Hematopoietic multipotent progenitor cell treated with erythropoietin and hydrocortisone succinate and interleukin-3 and kit ligand, for 4 days (in vitro differentiated cells): ENCODE measurements at regions not wholly inside any gene's neighbourhood (a gene's known extent, or its start where the extent isn't known, plus 50 kb on each side); places are given as distances from the start of the nearest gene placed in this dataset.
"Not testable (repeated sequence)": the region's sequence is repeated elsewhere in the genome, so short reads cannot be mapped to it uniquely, and the experiment has no call there.

Source experiments
- DNase-seq: peaks from one replicate; pipeline ENCODE4 v3.0.0-alpha.2; 2015

- DNase-seq: no peak
Measured at GRCh38 chr3:69647081-69647480, 92.2 kb upstream of the MITF start.

- no peak for DNase-seq
Measured at GRCh38 chr3:69646287-69647067, 92.8 kb upstream of the MITF start.

GRCh38 chr3:69642606-69643005 is 96.7 kb upstream of the MITF start:
- DNase-seq: no peak

GRCh38 chr3:69639851-69640250 is 99.4 kb upstream of the MITF start:
- no peak for DNase-seq

- DNase-seq: no peak
Measured at GRCh38 chr3:69628951-69629350, 110.3 kb upstream of the MITF start.

GRCh38 chr3:69613286-69613685 is 126.0 kb upstream of the MITF start:
- no peak for DNase-seq

GRCh38 chr3:69612791-69613190 is 126.5 kb upstream of the MITF start:
- no peak for DNase-seq

- DNase-seq: not testable (repeated sequence)
Measured at GRCh38 chr3:69609566-69609965, 129.7 kb upstream of the MITF start.

- DNase-seq: no peak
Measured at GRCh38 chr3:69607466-69608305, 131.6 kb upstream of the MITF start.

- no peak for DNase-seq
Measured at GRCh38 chr3:69605867-69606266, 133.4 kb upstream of the MITF start.

GRCh38 chr3:69604735-69605450 is 134.4 kb upstream of the MITF start:
- no peak for DNase-seq

- no peak for DNase-seq
Measured at GRCh38 chr3:69602112-69602511, 137.2 kb upstream of the MITF start.

- no peak for DNase-seq
Measured at GRCh38 chr3:69594286-69594685, 145.0 kb upstream of the MITF start.

- no peak for DNase-seq
Measured at GRCh38 chr3:69591164-69591736, 148.0 kb upstream of the MITF start.

GRCh38 chr3:69590111-69590510 is 149.2 kb upstream of the MITF start:
- no peak for DNase-seq

- no peak for DNase-seq
Measured at GRCh38 chr3:69588170-69588569, 151.1 kb upstream of the MITF start.

GRCh38 chr3:69585472-69585871 is 153.8 kb upstream of the MITF start:
- no peak for DNase-seq

- no peak for DNase-seq
Measured at GRCh38 chr3:69582044-69582443, 157.2 kb upstream of the MITF start.

GRCh38 chr3:69579306-69580041 is 159.8 kb upstream of the MITF start:
- no peak for DNase-seq

- no peak for DNase-seq
Measured at GRCh38 chr3:69569520-69569919, 169.7 kb upstream of the MITF start.

- no peak for DNase-seq
Measured at GRCh38 chr3:69568951-69569350, 170.3 kb upstream of the MITF start.

GRCh38 chr3:69568458-69568857 is 170.8 kb upstream of the MITF start:
- no peak for DNase-seq

GRCh38 chr3:69567710-69568052 is 171.6 kb upstream of the MITF start:
- DNase-seq: no peak
